GM18508 (cell line): ENCODE measurements at regions not wholly inside any gene's neighbourhood (a gene's known extent, or its start where the extent isn't known, plus 50 kb on each side); places are given as distances from the start of the nearest gene placed in this dataset.

Experiments used
- ATAC-seq: cut with Tn5 transposase; IDR thresholded peaks from one replicate; pipeline ENCODE4 v1.9.1; 2021; ENCODE audit warnings: moderate number of reproducible peaks; ENCODE audit not compliant: insufficient read depth, unreplicated experiment

GRCh38 chr13:69458013-69458412 lies 649.6 kb upstream of the ATXN8OS start:
- no peak for ATAC-seq

GRCh38 chr13:69450245-69450644 lies 657.4 kb upstream of the ATXN8OS start:
- no peak for ATAC-seq

GRCh38 chr13:69425235-69425634 lies 682.4 kb upstream of the ATXN8OS start:
- ATAC-seq: no peak

GRCh38 chr13:69423844-69424243 lies 683.8 kb upstream of the ATXN8OS start:
- no peak for ATAC-seq

- ATAC-seq: no peak
These were observed 689.3 kb upstream of the ATXN8OS start for GRCh38 chr13:69418319-69418718.

GRCh38 chr13:69410761-69411160 lies 696.9 kb upstream of the ATXN8OS start:
- no peak for ATAC-seq

GRCh38 chr13:69391756-69392155 lies 715.9 kb upstream of the ATXN8OS start:
- no peak for ATAC-seq

- no peak for ATAC-seq
These were observed 717.7 kb upstream of the ATXN8OS start for GRCh38 chr13:69389899-69390298.

- no peak for ATAC-seq
These were observed 733.7 kb upstream of the ATXN8OS start for GRCh38 chr13:69373747-69374425.

GRCh38 chr13:69363360-69363759 lies 744.3 kb upstream of the ATXN8OS start:
- no peak for ATAC-seq

GRCh38 chr13:69331245-69331644 lies 776.4 kb upstream of the ATXN8OS start:
- ATAC-seq: no peak

GRCh38 chr13:69324090-69324886 lies 783.3 kb upstream of the ATXN8OS start:
- ATAC-seq: no peak

- ATAC-seq: no peak
These were observed 788.0 kb upstream of the ATXN8OS start for GRCh38 chr13:69319656-69320055.

GRCh38 chr13:69315039-69315438 lies 792.6 kb upstream of the ATXN8OS start:
- ATAC-seq: no peak

- no peak for ATAC-seq
These were observed 800.9 kb upstream of the ATXN8OS start for GRCh38 chr13:69306766-69307165.

- ATAC-seq: no peak
These were observed 807.5 kb upstream of the ATXN8OS start for GRCh38 chr13:69300131-69300530.

GRCh38 chr13:69296130-69296529 lies 811.5 kb upstream of the ATXN8OS start:
- ATAC-seq: no peak

GRCh38 chr13:69292789-69293425 lies 814.7 kb upstream of the ATXN8OS start:
- ATAC-seq: no peak

- ATAC-seq: no peak
These were observed 816.2 kb upstream of the ATXN8OS start for GRCh38 chr13:69291292-69291906.

GRCh38 chr13:69288026-69288425 lies 819.6 kb upstream of the ATXN8OS start:
- no peak for ATAC-seq
